Panc1 (cell line): ENCODE measurements at regions not wholly inside any gene's neighbourhood (a gene's known extent, or its start where the extent isn't known, plus 50 kb on each side); places are given as distances from the start of the nearest gene placed in this dataset.

Experiments used
- ATAC-seq: fragments of 200-7000 bp; cut with Tn5 transposase; 2 replicates; pipeline ENCODE4 v1.9.1; 2020; ENCODE audit warnings: mild to moderate bottlenecking, moderate library complexity
- BruUV-seq: library from RNA; stranded (reverse); fragments of 400-500 nt; replicated peaks from 2 replicates; lab custom pipeline; 2021; lab: Mats Ljungman, UMichigan
- CTCF ChIA-PET: fragments of 300-600 bp; sonication (Branson Sonifier 250); formaldehyde crosslinking; loops from one replicate; lab custom pipeline; 2022; ENCODE audit warnings: antibody characterized with exemption; lab: Charles Lee
- POLR2A ChIA-PET: fragments of 300-600 bp; sonication (Branson Sonifier 250); formaldehyde crosslinking; loops from one replicate; lab custom pipeline; 2022; ENCODE audit warnings: antibody characterized with exemption; lab: Charles Lee
- DNase-seq: peaks from one replicate; pipeline ENCODE4 v3.0.0-alpha.2; 2010; ENCODE audit warnings: low read depth, low spot score
- H3K27ac ChIP-seq: 2 replicates; pipeline ENCODE4 v1.5.1; 2011; ENCODE audit warnings: mild to moderate bottlenecking, low read length, inconsistent platforms
- H3K27me3 ChIP-seq: fragments of 200-500 bp; sonication (Bioruptor generic); 2 replicates; pipeline ENCODE4 v1.6.0; 2014; ENCODE audit warnings: low read length, inconsistent platforms; ENCODE audit not compliant: control insufficient read depth, insufficient read depth
- H3K36me3 ChIP-seq: fragments of 200-500 bp; sonication (Bioruptor generic); 2 replicates; pipeline ENCODE4 v1.5.1; 2014; ENCODE audit warnings: inconsistent platforms, mild to moderate bottlenecking, low read length, moderate library complexity; ENCODE audit not compliant: control insufficient read depth, insufficient read depth
- H3K4me1 ChIP-seq: 2 replicates; pipeline ENCODE4 v1.5.1; 2011; ENCODE audit warnings: inconsistent platforms, mild to moderate bottlenecking, low read length, moderate library complexity; ENCODE audit not compliant: control insufficient read depth, insufficient read depth
- H3K4me3 ChIP-seq, 2 experiments: 2 replicates each; pipeline ENCODE4 v1.5.1; 2011 to 2012; ENCODE audit warnings: low read depth in 2 of 2, low read length in 2 of 2, mild to moderate bottlenecking in 2 of 2, inconsistent platforms in 1 of 2, moderate library complexity in 1 of 2
- H3K9me3 ChIP-seq: fragments of 200-500 bp; sonication (Bioruptor generic); 2 replicates; pipeline ENCODE4 v1.5.1; 2014; ENCODE audit warnings: low read depth, mild to moderate bottlenecking, inconsistent platforms, low read length, moderate library complexity; ENCODE audit not compliant: control insufficient read depth, insufficient read depth
- CTCF ChIP-seq: fragments of 450-650 bp; IDR thresholded peaks from 2 replicates; pipeline ENCODE4 v1.5.1; 2017; ENCODE audit warnings: mild to moderate bottlenecking
- POLR2AphosphoS5 ChIP-seq: IDR thresholded peaks from 2 replicates; pipeline ENCODE4 v1.6.1; 2012; ENCODE audit warnings: mild to moderate bottlenecking, low read depth, low read length, moderate library complexity
- REST ChIP-seq, 2 experiments: IDR thresholded peaks; 2 replicates each; pipeline ENCODE4 v1.6.1; 2011 to 2012; ENCODE audit warnings: low read depth in 2 of 2, control low read depth in 1 of 2, low read length in 1 of 2, mild to moderate bottlenecking in 1 of 2, moderate library complexity in 1 of 2; ENCODE audit not compliant: insufficient read depth in 1 of 2
- SIN3A ChIP-seq: IDR thresholded peaks from 2 replicates; pipeline ENCODE4 v1.6.1; 2012; ENCODE audit warnings: low read depth, mild to moderate bottlenecking, low read length, moderate library complexity, borderline replicate concordance; ENCODE audit not compliant: insufficient read depth
- TCF7L2 ChIP-seq: IDR thresholded peaks from 2 replicates; pipeline ENCODE4 v1.6.1; 2011; ENCODE audit warnings: mild to moderate bottlenecking, low read depth, low read length, inconsistent platforms
- in situ Hi-C: cut with HindIII; loops from 2 replicates; pipeline ENCODE4 v1.10.0; 2016; ENCODE audit warnings: low sequenced_read_pairs, low pct_unique_long_range_greater_than_20kb
- intact Hi-C: fragments of 100-400 bp; cut with micrococcal nuclease; formaldehyde crosslinking; loops from one replicate; pipeline ENCODE4 v1.10.0; 2022; ENCODE audit not compliant: unreplicated experiment

- intact Hi-C loops: no loop called here
- DNase-seq (no peak), ATAC-seq (no peak)
- Histone ChIP-seq H3K4me1 (no peaks in the 10 kb centered on the region), H3K9me3 (no peaks in the 10 kb centered on the region), H3K36me3 (no peaks in the 10 kb centered on the region), H3K27me3 (no peaks in the 10 kb centered on the region), H3K27ac (no peak overlapping the region), H3K4me3 (no peak overlapping the region)
- in situ Hi-C loops: no loop called here
- POLR2A ChIA-PET: no interaction called here
- TF ChIP-seq SIN3A: no peak
- no peak for TF ChIP-seq CTCF
- no peak for TF ChIP-seq POLR2AphosphoS5
- no peak for TF ChIP-seq REST (IDR thresholded peaks at IDR 0.05; ENCODE audit: insufficient read depth in 1 of 2, low read depth in 2 of 2, low read length in 1 of 2)
- no peak for TF ChIP-seq TCF7L2
- BruUV-seq: no TSS peak
- CTCF ChIA-PET: no interaction called here
These were observed 264.6 kb upstream of the B3GALT2 start for GRCh38 chr1:193451001-193451400.

- CTCF ChIA-PET: no interaction called here
- DNase-seq (no peak), ATAC-seq (no peak)
- Histone ChIP-seq H3K4me3 (no peak overlapping the region), H3K27ac (no peak overlapping the region), H3K9me3 (no peaks in the 10 kb centered on the region), H3K4me1 (no peaks in the 10 kb centered on the region), H3K36me3 (no peaks in the 10 kb centered on the region), H3K27me3 (no peaks in the 10 kb centered on the region)
- intact Hi-C loops (no loop called here), in situ Hi-C loops (no loop called here)
- POLR2A ChIA-PET: no interaction called here
- TF ChIP-seq POLR2AphosphoS5: no peak
- no peak for TF ChIP-seq REST (IDR thresholded peaks at IDR 0.05; ENCODE audit: insufficient read depth in 1 of 2, low read depth in 2 of 2, low read length in 1 of 2)
- TF ChIP-seq CTCF: no peak
- no peak for TF ChIP-seq TCF7L2
- no peak for TF ChIP-seq SIN3A
- BruUV-seq: no TSS peak
These were observed 262.5 kb upstream of the B3GALT2 start for GRCh38 chr1:193448682-193449461.
